IMR-90 (cell line): ENCODE measurements at regions not wholly inside any gene's neighbourhood (a gene's known extent, or its start where the extent isn't known, plus 50 kb on each side); places are given as distances from the start of the nearest gene placed in this dataset.

Source experiments
- ATAC-seq: fragments of 200-7000 bp; cut with Tn5 transposase; 2 replicates; pipeline ENCODE4 v1.9.1; 2020; ENCODE audit warnings: low read depth, mild to moderate bottlenecking, moderate library complexity
- BruUV-seq: library from RNA; stranded (reverse); fragments of 400-500 nt; replicated peaks from 2 replicates; lab custom pipeline; 2021; lab: Mats Ljungman, UMichigan
- CTCF ChIA-PET: fragments of 300-600 bp; formaldehyde crosslinking; extraction: SDS; loops from one replicate; lab custom pipeline; 2021; ENCODE audit warnings: antibody characterized with exemption; lab: Yijun Ruan, JAX
- POLR2A ChIA-PET: fragments of 300-600 bp; sonication (Branson Sonifier 250); formaldehyde crosslinking; loops from one replicate; lab custom pipeline; 2022; ENCODE audit warnings: antibody characterized with exemption; ENCODE audit not compliant: unreplicated experiment; lab: Charles Lee
- DNase-seq: peaks from one replicate; pipeline ENCODE4 v3.0.0; 2013
- H2AFZ ChIP-seq: replicated peaks from 2 replicates; pipeline ENCODE3; 2013; ENCODE audit warnings: low read length, mild to moderate bottlenecking; ENCODE audit not compliant: poor library complexity
- H2AK5ac ChIP-seq: 2 replicates; pipeline ENCODE4 v1.6.1; 2013; ENCODE audit warnings: low read depth, low read length, inconsistent platforms
- H2AK9ac ChIP-seq: replicated peaks from 2 replicates; pipeline ENCODE3; 2013; ENCODE audit warnings: mild to moderate bottlenecking, low read depth, low read length, moderate library complexity; ENCODE audit not compliant: poor library complexity
- H2BK120ac ChIP-seq: 2 replicates; pipeline ENCODE4 v1.6.1; 2013; ENCODE audit warnings: low read depth, low read length, inconsistent platforms
- H2BK15ac ChIP-seq: 3 replicates; pipeline ENCODE4 v1.6.1; 2013; ENCODE audit warnings: low read depth, low read length, inconsistent platforms
- H2BK20ac ChIP-seq: 2 replicates; pipeline ENCODE4 v1.6.1; 2013; ENCODE audit warnings: low read depth, mild to moderate bottlenecking, inconsistent platforms, low read length, moderate library complexity
- H2BK5ac ChIP-seq: 2 replicates; pipeline ENCODE4 v1.6.1; 2013; ENCODE audit warnings: mild to moderate bottlenecking, low read depth, low read length, inconsistent platforms; ENCODE audit not compliant: poor library complexity, severe bottlenecking
- H3K14ac ChIP-seq: replicated peaks from 2 replicates; pipeline ENCODE4 v1.6.1; 2013; ENCODE audit warnings: low read depth, low read length, inconsistent platforms
- H3K18ac ChIP-seq: 2 replicates; pipeline ENCODE4 v1.6.1; 2013; ENCODE audit warnings: low read depth, low read length, control low read depth
- H3K23ac ChIP-seq: 2 replicates; pipeline ENCODE4 v1.6.1; 2013; ENCODE audit warnings: low read depth, low read length, inconsistent platforms
- H3K27ac ChIP-seq: 2 replicates; pipeline ENCODE4 v1.5.1; 2013; ENCODE audit warnings: mild to moderate bottlenecking, control low read depth, low read length; ENCODE audit not compliant: insufficient read depth
- H3K27me3 ChIP-seq: 2 replicates; pipeline ENCODE4 v1.6.1; 2013; ENCODE audit warnings: low read length; ENCODE audit not compliant: control insufficient read depth, insufficient read depth
- H3K36me3 ChIP-seq: 2 replicates; pipeline ENCODE4 v1.6.1; 2013; ENCODE audit warnings: low read length, mixed read lengths; ENCODE audit not compliant: control insufficient read depth, insufficient read depth
- H3K4ac ChIP-seq: 2 replicates; pipeline ENCODE4 v1.6.1; 2013; ENCODE audit warnings: low read depth, low read length, inconsistent platforms
- H3K4me1 ChIP-seq: 2 replicates; pipeline ENCODE4 v1.6.1; 2013; ENCODE audit warnings: low read length, mixed read lengths; ENCODE audit not compliant: control insufficient read depth, insufficient read depth
- H3K4me2 ChIP-seq: 2 replicates; pipeline ENCODE4 v1.6.1; 2013; ENCODE audit warnings: low read depth, mild to moderate bottlenecking, control low read depth, low read length, moderate library complexity
- H3K4me3 ChIP-seq: 2 replicates; pipeline ENCODE4 v1.5.1; 2013; ENCODE audit warnings: low read depth, mild to moderate bottlenecking, control low read depth, low read length, moderate library complexity; ENCODE audit not compliant: insufficient read depth
- H3K56ac ChIP-seq: 2 replicates; pipeline ENCODE4 v1.6.1; 2013; ENCODE audit warnings: low read length, inconsistent platforms; ENCODE audit not compliant: insufficient read depth; ENCODE audit errors: extremely low read depth
- H3K79me1 ChIP-seq, 2 experiments: 2 replicates each; pipeline ENCODE4 v1.6.1; 2013; ENCODE audit warnings: low read length in 2 of 2, inconsistent platforms in 1 of 2, low read depth in 1 of 2
- H3K9ac ChIP-seq: 2 replicates; pipeline ENCODE4 v1.6.1; 2013; ENCODE audit warnings: low read depth, low read length, control low read depth
- H3K9me1 ChIP-seq: 2 replicates; pipeline ENCODE4 v1.6.1; 2013; ENCODE audit warnings: low read length, inconsistent platforms; ENCODE audit not compliant: insufficient read depth
- H3K9me3 ChIP-seq: 2 replicates; pipeline ENCODE4 v1.6.1; 2013; ENCODE audit warnings: low read length; ENCODE audit not compliant: control insufficient read depth, insufficient read depth
- H4K20me1 ChIP-seq: 2 replicates; pipeline ENCODE4 v1.6.1; 2013; ENCODE audit warnings: low read length, inconsistent platforms; ENCODE audit not compliant: insufficient read depth
- H4K5ac ChIP-seq: 2 replicates; pipeline ENCODE4 v1.6.1; 2013; ENCODE audit warnings: mild to moderate bottlenecking, low read depth, low read length, control low read depth
- H4K8ac ChIP-seq, 2 experiments: 2 replicates each; pipeline ENCODE4 v1.6.1; 2013; ENCODE audit warnings: low read depth in 2 of 2, low read length in 2 of 2, control low read depth in 1 of 2, inconsistent platforms in 1 of 2
- H4K91ac ChIP-seq: 2 replicates; pipeline ENCODE4 v1.6.1; 2013; ENCODE audit warnings: low read depth, low read length, inconsistent platforms; ENCODE audit not compliant: insufficient read depth
- CEBPB ChIP-seq: IDR thresholded peaks from 2 replicates; pipeline ENCODE4 v1.6.1; 2012; ENCODE audit warnings: low read depth, low read length, improper control_type of control experiment
- dilution Hi-C: fragments of 300-500 bp; cut with HindIII; formaldehyde crosslinking; loops from one replicate; pipeline ENCODE4 v1.14.3; 2018; ENCODE audit warnings: low sequenced_read_pairs; ENCODE audit not compliant: unreplicated experiment
- in situ Hi-C: fragments of 300-500 bp; cut with MboI; formaldehyde crosslinking; loops from 3 replicates; pipeline ENCODE4 v1.14.3; 2019; ENCODE audit warnings: low sequenced_read_pairs, inconsistent platforms, mixed read lengths
- intact Hi-C: fragments of 100-400 bp; cut with micrococcal nuclease; formaldehyde crosslinking; loops from 2 replicates; pipeline ENCODE4 v1.10.0; 2022
- TF ChIP-seq, protein P1 (sequence below): fragments of 150-350 bp; IDR thresholded peaks from 2 replicates; pipeline ENCODE4 v1.6.1; 2016; ENCODE audit warnings: low read depth, mild to moderate bottlenecking, low read length, moderate library complexity, borderline replicate concordance

DNA sequence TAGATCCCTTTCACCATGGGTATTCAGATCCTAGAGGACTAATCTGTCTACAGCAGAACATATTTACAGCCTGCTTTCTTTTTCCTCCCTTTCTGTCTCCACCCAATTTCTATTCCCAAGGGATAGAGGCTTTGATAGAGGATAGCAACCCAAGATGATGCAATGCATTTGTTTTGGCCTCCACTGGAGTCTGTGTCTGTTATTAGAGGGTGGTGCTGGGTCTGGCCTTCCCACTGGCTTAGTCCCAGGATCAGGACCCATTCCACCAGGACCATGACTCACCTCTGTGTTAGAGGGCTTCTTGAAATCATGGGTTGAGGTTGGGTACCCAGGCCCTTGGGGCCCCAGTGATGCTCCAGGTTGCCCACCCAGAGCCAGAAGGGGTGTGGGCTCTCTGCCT, 239.7 kb upstream of the TNP1 start:
- H3K9me1 ChIP-seq: peaks cover 2% of the 10 kb centered on the region
- H3K27ac ChIP-seq: no peak overlapping the region
- H3K9me3 ChIP-seq: no peaks in the 10 kb centered on the region
- H3K18ac ChIP-seq: peak overlapping the region; percentile 74
- no peak overlapping the region for H3K4me2 ChIP-seq
- DNase-seq: no peak
- peak overlapping the region; percentile 21 for H2BK5ac ChIP-seq
- H3K14ac ChIP-seq: peak overlapping the region; percentile 85
- H4K8ac ChIP-seq: peak overlapping the region in 1 of 2 experiments; percentile 74; a peak in 2 of 4 replicates
- no peaks in the 10 kb centered on the region for H3K27me3 ChIP-seq
- no peak overlapping the region for H3K4me3 ChIP-seq
- no peak overlapping the region for H3K56ac ChIP-seq
- no TSS peak for BruUV-seq
- H3K9ac ChIP-seq: no peak overlapping the region
- H4K91ac ChIP-seq: peak overlapping the region; percentile 17
- H2BK20ac ChIP-seq: peak overlapping the region; percentile 81; the same call in 1 of the 2 replicates
- peak; percentile 39; the same call in 1 of the 2 replicates for TF ChIP-seq CEBPB
- TF ChIP-seq, protein P1, sequence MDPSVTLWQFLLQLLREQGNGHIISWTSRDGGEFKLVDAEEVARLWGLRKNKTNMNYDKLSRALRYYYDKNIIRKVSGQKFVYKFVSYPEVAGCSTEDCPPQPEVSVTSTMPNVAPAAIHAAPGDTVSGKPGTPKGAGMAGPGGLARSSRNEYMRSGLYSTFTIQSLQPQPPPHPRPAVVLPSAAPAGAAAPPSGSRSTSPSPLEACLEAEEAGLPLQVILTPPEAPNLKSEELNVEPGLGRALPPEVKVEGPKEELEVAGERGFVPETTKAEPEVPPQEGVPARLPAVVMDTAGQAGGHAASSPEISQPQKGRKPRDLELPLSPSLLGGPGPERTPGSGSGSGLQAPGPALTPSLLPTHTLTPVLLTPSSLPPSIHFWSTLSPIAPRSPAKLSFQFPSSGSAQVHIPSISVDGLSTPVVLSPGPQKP: no peak
- no peaks in the 10 kb centered on the region for H4K20me1 ChIP-seq
- H3K23ac ChIP-seq: peak overlapping the region; percentile 76; the same call in 1 of the 2 replicates
- H2AFZ ChIP-seq: no peak overlapping the region
- no peak for ATAC-seq
- H3K4ac ChIP-seq: peak overlapping the region; percentile 71
- peak overlapping the region; percentile 54; the same call in 1 of the 2 replicates for H4K5ac ChIP-seq
- H3K79me1 ChIP-seq: peaks cover 0 to 2% of the 10 kb centered on the region in 2 experiments; a peak in 1 of 4 replicates
- peak overlapping the region; percentile 73; the same call in 2 of the 3 replicates for H2BK15ac ChIP-seq
- H2AK5ac ChIP-seq: peak overlapping the region; percentile 83
- H3K36me3 ChIP-seq: no peaks in the 10 kb centered on the region
- dilution Hi-C loops (no loop called here), in situ Hi-C loops (no loop called here), intact Hi-C loops (no loop called here)
- CTCF ChIA-PET: no interaction called here
- POLR2A ChIA-PET: no interaction called here
- H3K4me1 ChIP-seq: peaks cover 15% of the 10 kb centered on the region
- H2AK9ac ChIP-seq: no peak overlapping the region
- peak overlapping the region; percentile 65 for H2BK120ac ChIP-seq
